Kidney (tissue), 13 donors: ENCODE measurements at regions not wholly inside any gene's neighbourhood (a gene's known extent, or its start where the extent isn't known, plus 50 kb on each side); places are given as distances from the start of the nearest gene placed in this dataset.

Experiments
- DNase-seq, 5 donors: peaks; one replicate each; pipeline ENCODE4 v3.0.0-alpha.2; 2013 to 2020
- FAIRE-seq: peaks from 2 replicates; lab custom pipeline; 2012; peaks lifted over from hg19 to GRCh38; lab: Jason Lieb, UNC
- H3K27ac ChIP-seq, 2 donors: one replicate each; pipeline ENCODE4 v1.7.0; 2013; ENCODE audit warnings: low read depth in 2 of 2, low read length in 2 of 2, inconsistent platforms in 1 of 2
- H3K27me3 ChIP-seq: one replicate; pipeline ENCODE4 v1.7.1; 2013; ENCODE audit warnings: low read length, inconsistent platforms; ENCODE audit not compliant: control insufficient read depth, insufficient read depth
- H3K36me3 ChIP-seq, 3 donors: one replicate each; pipeline versions ENCODE4 v1.7.0 to v1.7.1; 2013; ENCODE audit warnings: low read length in 3 of 3, control low read depth in 1 of 3, inconsistent platforms in 1 of 3; ENCODE audit not compliant: insufficient read depth in 3 of 3, control insufficient read depth in 2 of 3
- H3K4me1 ChIP-seq, 3 donors: one replicate each; pipeline versions ENCODE4 v1.7.0 to v1.7.1; 2013; ENCODE audit warnings: low read length in 3 of 3, inconsistent platforms in 1 of 3, low read depth in 1 of 3; ENCODE audit not compliant: control insufficient read depth in 2 of 3, insufficient read depth in 2 of 3
- H3K4me3 ChIP-seq, 3 donors: one replicate each; pipeline versions ENCODE4 v1.7.0 to v1.8.1; 2013; ENCODE audit warnings: low read length in 3 of 3, control low read depth in 1 of 3, inconsistent platforms in 1 of 3
- H3K9ac ChIP-seq, 3 donors: one replicate each; pipeline versions ENCODE4 v1.7.0 to v1.7.1; 2013; ENCODE audit warnings: low read length in 3 of 3, control low read depth in 1 of 3, inconsistent platforms in 1 of 3
- H3K9me3 ChIP-seq, 3 donors: one replicate each; pipeline versions ENCODE4 v1.7.0 to v1.7.1; 2013; ENCODE audit warnings: low read length in 3 of 3, control low read depth in 1 of 3, inconsistent platforms in 1 of 3; ENCODE audit not compliant: control insufficient read depth in 2 of 3, insufficient read depth in 1 of 3
- intact Hi-C: fragments of 100-400 bp; cut with DNase I; formaldehyde crosslinking; loops from one replicate; pipeline ENCODE4 v1.11.1; 2022
- TF ChIP-seq, protein P1 (sequence below): IDR thresholded peaks from 3 replicates; pipeline ENCODE4 v1.5.1; 2012; ENCODE audit warnings: mild to moderate bottlenecking, moderate library complexity, borderline replicate concordance; ENCODE audit not compliant: insufficient read depth; ENCODE audit errors: extremely low read depth
- donor health status: control.
- donor health status: control.
- donor health status: control.
- donor health status: control.
- donor health status: control.
- donor health status: DM: yes; HTN: yes; CAD: no.
- donor health status: Normal renal cell carcinoma (clear cell type).

- TF ChIP-seq, protein P1, sequence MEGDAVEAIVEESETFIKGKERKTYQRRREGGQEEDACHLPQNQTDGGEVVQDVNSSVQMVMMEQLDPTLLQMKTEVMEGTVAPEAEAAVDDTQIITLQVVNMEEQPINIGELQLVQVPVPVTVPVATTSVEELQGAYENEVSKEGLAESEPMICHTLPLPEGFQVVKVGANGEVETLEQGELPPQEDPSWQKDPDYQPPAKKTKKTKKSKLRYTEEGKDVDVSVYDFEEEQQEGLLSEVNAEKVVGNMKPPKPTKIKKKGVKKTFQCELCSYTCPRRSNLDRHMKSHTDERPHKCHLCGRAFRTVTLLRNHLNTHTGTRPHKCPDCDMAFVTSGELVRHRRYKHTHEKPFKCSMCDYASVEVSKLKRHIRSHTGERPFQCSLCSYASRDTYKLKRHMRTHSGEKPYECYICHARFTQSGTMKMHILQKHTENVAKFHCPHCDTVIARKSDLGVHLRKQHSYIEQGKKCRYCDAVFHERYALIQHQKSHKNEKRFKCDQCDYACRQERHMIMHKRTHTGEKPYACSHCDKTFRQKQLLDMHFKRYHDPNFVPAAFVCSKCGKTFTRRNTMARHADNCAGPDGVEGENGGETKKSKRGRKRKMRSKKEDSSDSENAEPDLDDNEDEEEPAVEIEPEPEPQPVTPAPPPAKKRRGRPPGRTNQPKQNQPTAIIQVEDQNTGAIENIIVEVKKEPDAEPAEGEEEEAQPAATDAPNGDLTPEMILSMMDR, result no peak
- intact Hi-C loops, result no loop called here
- Histone ChIP-seq H3K36me3 (no peaks in the 10 kb centered on the region), H3K27me3 (no peaks in the 10 kb centered on the region), H3K9me3 (no peaks in the 10 kb centered on the region), H3K9ac (no peak overlapping the region), H3K27ac (no peak overlapping the region), H3K4me3 (no peak overlapping the region), H3K4me1 (no peaks in the 10 kb centered on the region)
- no peak for FAIRE-seq
- DNase-seq, result no peak
Measured at GRCh38 chr1:63264161-63264560, 58.2 kb upstream of the FOXD3 start.

GRCh38 chr1:63266857-63267256 is 55.5 kb upstream of the FOXD3 start:
- TF ChIP-seq, protein P1, result no peak
- no peak for DNase-seq
- Histone ChIP-seq H3K4me3 (no peak overlapping the region), H3K4me1 (no peaks in the 10 kb centered on the region), H3K9ac (no peak overlapping the region), H3K9me3 (no peaks in the 10 kb centered on the region), H3K27ac (no peak overlapping the region), H3K27me3 (no peaks in the 10 kb centered on the region), H3K36me3 (no peaks in the 10 kb centered on the region)
- no peak for FAIRE-seq
- intact Hi-C loops, result no loop called here

DNA sequence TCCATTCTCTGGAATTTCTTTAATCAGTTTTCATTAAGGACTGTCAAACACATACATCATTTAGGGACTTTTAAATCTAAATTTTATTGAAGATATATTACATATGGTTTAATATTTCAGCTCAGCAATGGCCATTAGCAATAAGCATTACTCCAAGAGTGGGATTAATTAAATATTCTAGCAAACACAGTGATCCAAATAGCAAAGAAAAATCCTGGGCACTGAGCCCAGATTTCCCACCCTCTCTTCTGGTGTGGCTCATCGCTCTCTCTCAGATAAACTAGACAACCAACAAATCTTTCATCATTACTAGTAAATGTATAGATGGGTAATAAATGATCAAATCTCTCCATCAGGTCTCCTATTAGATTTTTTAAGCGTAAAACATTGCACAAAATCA is 53.5 kb upstream of the FOXD3 start:
- Histone ChIP-seq H3K9me3 (no peaks in the 10 kb centered on the region), H3K27ac (no peak overlapping the region), H3K4me1 (no peaks in the 10 kb centered on the region), H3K9ac (no peak overlapping the region), H3K27me3 (no peaks in the 10 kb centered on the region), H3K4me3 (no peak overlapping the region), H3K36me3 (no peaks in the 10 kb centered on the region)
- DNase-seq, result no peak
- no peak for FAIRE-seq
- intact Hi-C loops, result no loop called here
- TF ChIP-seq, protein P1, result no peak

GRCh38 chr1:63269571-63269970 is 52.8 kb upstream of the FOXD3 start:
- Histone ChIP-seq H3K4me3 (no peak overlapping the region), H3K9me3 (no peaks in the 10 kb centered on the region), H3K36me3 (no peaks in the 10 kb centered on the region), H3K4me1 (no peaks in the 10 kb centered on the region), H3K9ac (no peak overlapping the region), H3K27ac (no peak overlapping the region), H3K27me3 (no peaks in the 10 kb centered on the region)
- DNase-seq, result no peak
- intact Hi-C loops, result no loop called here
- TF ChIP-seq, protein P1, result no peak
- FAIRE-seq, result no peak
